Natural killer cell (primary cell): ENCODE measurements at regions not wholly inside any gene's neighbourhood (a gene's known extent, or its start where the extent isn't known, plus 50 kb on each side); places are given as distances from the start of the nearest gene placed in this dataset.

Experiments used
- ATAC-seq, 3 donors: fragments of 150-1000 bp in 2 of 3; fragments of 200-7000 bp in 1 of 3; cut with Tn5 transposase; 1 replicate in 1 of 3; 2 replicates in 2 of 3; pipeline ENCODE4 v1.10.0; 2021; ENCODE audit warnings: mild to moderate bottlenecking in 2 of 3, moderate library complexity in 2 of 3
- DNase-seq, 2 donors: peaks; one replicate each; pipeline versions ENCODE4 v3.0.0 to v3.0.0-alpha.2; 2013 to 2021; ENCODE audit warnings: mixed read lengths in 1 of 2
- H3K27ac ChIP-seq: one replicate; pipeline ENCODE4 v1.5.1; 2013; ENCODE audit warnings: mild to moderate bottlenecking, low read length
- H3K27me3 ChIP-seq: one replicate; pipeline ENCODE4 v1.6.1; 2013; ENCODE audit warnings: low read length; ENCODE audit not compliant: control insufficient read depth, insufficient read depth
- H3K36me3 ChIP-seq: one replicate; pipeline ENCODE4 v1.6.1; 2013; ENCODE audit warnings: low read length; ENCODE audit not compliant: control insufficient read depth, insufficient read depth
- H3K4me1 ChIP-seq: one replicate; pipeline ENCODE4 v1.6.1; 2013; ENCODE audit warnings: low read length; ENCODE audit not compliant: control insufficient read depth, insufficient read depth
- H3K4me3 ChIP-seq: one replicate; pipeline ENCODE4 v1.5.1; 2013; ENCODE audit warnings: low read length
- H3K9me3 ChIP-seq: one replicate; pipeline ENCODE4 v1.6.1; 2013; ENCODE audit warnings: low read length; ENCODE audit not compliant: control insufficient read depth, insufficient read depth
- H3K27ac Mint-ChIP-seq, 2 donors: one replicate each; pipeline ENCODE4 v1.8.0; 2022; ENCODE audit warnings: mild to moderate bottlenecking in 2 of 2, mixed read lengths in 2 of 2, moderate library complexity in 1 of 2
- H3K27me3 Mint-ChIP-seq, 2 donors: one replicate each; pipeline ENCODE4 v1.8.0; 2022; ENCODE audit warnings: low read depth in 2 of 2, mixed read lengths in 2 of 2
- H3K36me3 Mint-ChIP-seq: one replicate; pipeline ENCODE4 v1.8.0; 2022; ENCODE audit warnings: mixed read lengths
- H3K4me1 Mint-ChIP-seq, 2 donors: one replicate each; pipeline ENCODE4 v1.8.0; 2022; ENCODE audit warnings: mixed read lengths in 2 of 2
- H3K4me3 Mint-ChIP-seq: one replicate; pipeline ENCODE4 v1.8.0; 2022; ENCODE audit warnings: mild to moderate bottlenecking, moderate library complexity, mixed read lengths
- H3K9me3 Mint-ChIP-seq, 2 donors: one replicate each; pipeline ENCODE4 v1.8.0; 2022; ENCODE audit warnings: mixed read lengths in 2 of 2
- WGBS: methylation state at CpG from one replicate; pipeline ENCODE4 v1.1.7; 2013; ENCODE audit warnings: missing lambda C conversion rate; ENCODE audit not compliant: insufficient coverage; 5-methylcytosine and 5-hydroxymethylcytosine counted together
- intact Hi-C: fragments of 100-400 bp; cut with micrococcal nuclease; formaldehyde crosslinking; loops from one replicate; pipeline ENCODE4 v1.14.2; 2022
- TF ChIP-seq, protein P1 (sequence below): fragments of 200-600 bp; IDR thresholded peaks from one replicate; pipeline ENCODE4 v1.8.0; 2022; ENCODE audit warnings: antibody characterized with exemption

GRCh38 chr2:57504787-57505186 lies 541.8 kb upstream of the VRK2 start:
- TF ChIP-seq, protein P1, sequence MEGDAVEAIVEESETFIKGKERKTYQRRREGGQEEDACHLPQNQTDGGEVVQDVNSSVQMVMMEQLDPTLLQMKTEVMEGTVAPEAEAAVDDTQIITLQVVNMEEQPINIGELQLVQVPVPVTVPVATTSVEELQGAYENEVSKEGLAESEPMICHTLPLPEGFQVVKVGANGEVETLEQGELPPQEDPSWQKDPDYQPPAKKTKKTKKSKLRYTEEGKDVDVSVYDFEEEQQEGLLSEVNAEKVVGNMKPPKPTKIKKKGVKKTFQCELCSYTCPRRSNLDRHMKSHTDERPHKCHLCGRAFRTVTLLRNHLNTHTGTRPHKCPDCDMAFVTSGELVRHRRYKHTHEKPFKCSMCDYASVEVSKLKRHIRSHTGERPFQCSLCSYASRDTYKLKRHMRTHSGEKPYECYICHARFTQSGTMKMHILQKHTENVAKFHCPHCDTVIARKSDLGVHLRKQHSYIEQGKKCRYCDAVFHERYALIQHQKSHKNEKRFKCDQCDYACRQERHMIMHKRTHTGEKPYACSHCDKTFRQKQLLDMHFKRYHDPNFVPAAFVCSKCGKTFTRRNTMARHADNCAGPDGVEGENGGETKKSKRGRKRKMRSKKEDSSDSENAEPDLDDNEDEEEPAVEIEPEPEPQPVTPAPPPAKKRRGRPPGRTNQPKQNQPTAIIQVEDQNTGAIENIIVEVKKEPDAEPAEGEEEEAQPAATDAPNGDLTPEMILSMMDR = no peak
- WGBS = no CpG with 5 or more reads among the region's 1 CpG
- intact Hi-C loops = no loop called here
- H3K27ac Mint-ChIP-seq = no peak overlapping the region
- Histone ChIP-seq H3K27ac (no peak overlapping the region), H3K9me3 (no peaks in the 10 kb centered on the region), H3K4me3 (no peak overlapping the region), H3K36me3 (no peaks in the 10 kb centered on the region), H3K27me3 (no peaks in the 10 kb centered on the region), H3K4me1 (no peaks in the 10 kb centered on the region)
- DNase-seq = no peak
- no peaks in the 10 kb centered on the region for H3K27me3 Mint-ChIP-seq
- H3K4me1 Mint-ChIP-seq = no peaks in the 10 kb centered on the region
- no peak overlapping the region for H3K4me3 Mint-ChIP-seq
- ATAC-seq = no peak
- H3K9me3 Mint-ChIP-seq = peaks cover 0 to 5% of the 10 kb centered on the region in 2 donors
- H3K36me3 Mint-ChIP-seq = no peaks in the 10 kb centered on the region

GRCh38 chr2:57509189-57509588 lies 537.4 kb upstream of the VRK2 start:
- no peaks in the 10 kb centered on the region for H3K4me1 Mint-ChIP-seq

GRCh38 chr2:57510704-57511103 lies 535.9 kb upstream of the VRK2 start:
- WGBS = 90% methylated on average over 2 of the region's 4 CpGs
- H3K36me3 ChIP-seq = no peaks in the 10 kb centered on the region
- H3K27ac ChIP-seq = no peak overlapping the region
- Mint-ChIP-seq H3K4me1 (no peaks in the 10 kb centered on the region), H3K4me3 (no peak overlapping the region), H3K27ac (no peak overlapping the region), H3K9me3 (peaks cover 2 to 4% of the 10 kb centered on the region in 2 donors), H3K36me3 (no peaks in the 10 kb centered on the region), H3K27me3 (no peaks in the 10 kb centered on the region)
- ATAC-seq (no peak), DNase-seq (no peak)
- no peaks in the 10 kb centered on the region for H3K4me1 ChIP-seq
- no peaks in the 10 kb centered on the region for H3K9me3 ChIP-seq
- intact Hi-C loops = loop anchor here (10.0 kb wide), 1 partner anchor 1796 kb away; no protein-coding TSS in a partner anchor
- TF ChIP-seq, protein P1 = no peak
- H3K4me3 ChIP-seq = no peak overlapping the region
- no peaks in the 10 kb centered on the region for H3K27me3 ChIP-seq

More at GRCh38 chr2:57509189-57509588, 537.4 kb upstream of the VRK2 start:
- H3K27ac ChIP-seq = no peak overlapping the region
- H3K36me3 Mint-ChIP-seq = no peaks in the 10 kb centered on the region
- no peaks in the 10 kb centered on the region for H3K4me1 ChIP-seq
- TF ChIP-seq, protein P1 = no peak
- H3K4me3 Mint-ChIP-seq = no peak overlapping the region
- H3K36me3 ChIP-seq = no peaks in the 10 kb centered on the region
- H3K9me3 Mint-ChIP-seq = peaks cover 2 to 4% of the 10 kb centered on the region in 2 donors
- no peak overlapping the region for H3K4me3 ChIP-seq
- no peaks in the 10 kb centered on the region for H3K9me3 ChIP-seq
- H3K27me3 Mint-ChIP-seq = no peaks in the 10 kb centered on the region
- ATAC-seq (no peak), DNase-seq (no peak)
- intact Hi-C loops = no loop called here
- no peaks in the 10 kb centered on the region for H3K27me3 ChIP-seq
- WGBS = 80% methylated on average over 2 of the region's 2 CpGs
- H3K27ac Mint-ChIP-seq = no peak overlapping the region

DNA sequence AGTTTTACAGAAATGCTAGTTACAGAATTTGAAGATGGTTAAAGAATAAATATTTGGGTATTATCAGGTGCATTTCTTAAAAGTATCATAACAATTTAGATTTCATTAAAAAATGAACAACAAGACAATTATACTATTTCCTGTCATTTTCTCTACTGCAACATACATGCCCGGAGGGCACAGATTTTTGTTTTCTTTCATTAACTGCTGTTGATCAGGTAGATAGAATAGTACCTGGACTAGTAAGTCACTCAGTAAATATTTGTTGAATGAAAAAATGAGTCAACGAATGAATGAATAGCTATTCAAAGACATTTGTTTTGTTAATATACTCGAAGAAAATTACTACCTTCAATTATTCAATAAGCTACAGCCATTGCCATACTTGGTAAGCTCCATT lies 531.2 kb upstream of the VRK2 start:
- intact Hi-C loops = loop anchor here (10.0 kb wide), 1 partner anchor 1801 kb away; no protein-coding TSS in a partner anchor

More for the DNA sequence above, 531.2 kb upstream of the VRK2 start:
- no peaks in the 10 kb centered on the region for H3K4me1 Mint-ChIP-seq
- TF ChIP-seq, protein P1 = no peak
- no CpG with 5 or more reads among the region's 3 CpGs for WGBS
- Histone ChIP-seq H3K4me3 (no peak overlapping the region), H3K9me3 (no peaks in the 10 kb centered on the region), H3K36me3 (no peaks in the 10 kb centered on the region), H3K27ac (no peak overlapping the region), H3K27me3 (no peaks in the 10 kb centered on the region), H3K4me1 (no peaks in the 10 kb centered on the region)
- no peak overlapping the region for H3K27ac Mint-ChIP-seq
- DNase-seq (no peak), ATAC-seq (no peak)
- no peaks in the 10 kb centered on the region for H3K36me3 Mint-ChIP-seq
- H3K4me3 Mint-ChIP-seq = no peak overlapping the region
- H3K9me3 Mint-ChIP-seq = peaks cover 4 to 8% of the 10 kb centered on the region in 2 donors
- no peaks in the 10 kb centered on the region for H3K27me3 Mint-ChIP-seq
